Lower leg skin (tissue), 4 donors: ENCODE measurements at regions not wholly inside any gene's neighbourhood (a gene's known extent, or its start where the extent isn't known, plus 50 kb on each side); places are given as distances from the start of the nearest gene placed in this dataset.

ENCODE experiments used
- DNase-seq, 2 donors: peaks; one replicate each; pipeline ENCODE4 v3.0.0-alpha.2; 2019; ENCODE audit warnings: low spot score in 2 of 2
- H3K4me3 ChIP-seq: fragments of 200-600 bp; sonication (generic); 2 replicates; pipeline ENCODE4 v1.5.1; 2017; ENCODE audit warnings: mild to moderate bottlenecking, low read depth; ENCODE audit not compliant: poor library complexity, severe bottlenecking
- CTCF ChIP-seq, 3 donors: fragments of 450-650 bp; IDR thresholded peaks; one replicate each; pipeline ENCODE4 v1.5.1; 2016; ENCODE audit warnings: antibody characterized with exemption in 3 of 3, mild to moderate bottlenecking in 3 of 3, moderate library complexity in 2 of 3
- POLR2A ChIP-seq, 2 donors: fragments of 450-650 bp; IDR thresholded peaks; one replicate each; pipeline ENCODE4 v1.6.1; 2016 to 2017; ENCODE audit warnings: antibody characterized with exemption in 2 of 2, mild to moderate bottlenecking in 1 of 2, moderate library complexity in 1 of 2
- WGBS, 2 donors: methylation state at CpG; one replicate each; pipeline ENCODE4 v1.1.5; 2018; 5-methylcytosine and 5-hydroxymethylcytosine counted together
- intact Hi-C: fragments of 100-400 bp; cut with DNase I; formaldehyde crosslinking; loops from one replicate; pipeline ENCODE4 v1.15.0; 2023; ENCODE audit warnings: low total_unique reads

- 78 to 87% methylated on average over 2 of the region's 2 CpGs for WGBS, 2 donors
- TF ChIP-seq POLR2A (IDR thresholded peaks at IDR 0.05) (no peak), CTCF (IDR thresholded peaks at IDR 0.05) (no peak)
- no peak for DNase-seq
- intact Hi-C loops, result no loop called here
- no peak overlapping the region for H3K4me3 ChIP-seq
Observed at GRCh38 chr21:29228306-29228705, 70.4 kb upstream of the BACH1 start.

GRCh38 chr21:29230551-29231261 is 68.0 kb upstream of the BACH1 start:
- 27 to 44% methylated on average over 3 of the region's 3 CpGs for WGBS, 2 donors
- intact Hi-C loops, result no loop called here
- TF ChIP-seq CTCF (IDR thresholded peaks at IDR 0.05) (no peak), POLR2A (IDR thresholded peaks at IDR 0.05) (no peak)
- no peak overlapping the region for H3K4me3 ChIP-seq
- DNase-seq, result no peak

- intact Hi-C loops, result no loop called here
- WGBS, 2 donors, result 87 to 91% methylated on average over 6 of the region's 6 CpGs
- TF ChIP-seq CTCF (IDR thresholded peaks at IDR 0.05) (no peak), POLR2A (IDR thresholded peaks at IDR 0.05) (no peak)
- no peak overlapping the region for H3K4me3 ChIP-seq
- DNase-seq, result no peak
Observed at GRCh38 chr21:29231756-29232529, 66.8 kb upstream of the BACH1 start.

GRCh38 chr21:29232530-29233255 is 66.0 kb upstream of the BACH1 start:
- WGBS, 2 donors, result 79 to 81% methylated on average over 8 of the region's 8 CpGs
- TF ChIP-seq CTCF (IDR thresholded peaks at IDR 0.05) (no peak), POLR2A (IDR thresholded peaks at IDR 0.05) (no peak)
- H3K4me3 ChIP-seq, result no peak overlapping the region
- DNase-seq, result no peak
- intact Hi-C loops, result no loop called here

GRCh38 chr21:29233256-29233546 is 65.5 kb upstream of the BACH1 start:
- TF ChIP-seq CTCF (IDR thresholded peaks at IDR 0.05) (no peak), POLR2A (IDR thresholded peaks at IDR 0.05) (no peak)
- intact Hi-C loops, result no loop called here
- no peak for DNase-seq
- H3K4me3 ChIP-seq, result no peak overlapping the region
- WGBS, 2 donors, result 37 to 56% methylated on average over 7 of the region's 7 CpGs
